PC-9 (cell line): ENCODE measurements at regions not wholly inside any gene's neighbourhood (a gene's known extent, or its start where the extent isn't known, plus 50 kb on each side); places are given as distances from the start of the nearest gene placed in this dataset.
A peak's percentile ranks its signal among the peaks of the same experiment; 100 is the strongest.

Source experiments
- BruUV-seq: library from RNA; stranded (reverse); fragments of 400-500 nt; replicated peaks from 2 replicates; lab custom pipeline; 2021; lab: Mats Ljungman, UMichigan
- CTCF ChIA-PET: fragments of 300-600 bp; sonication (Branson Sonifier 250); formaldehyde crosslinking; loops from one replicate; lab custom pipeline; 2022; ENCODE audit warnings: antibody characterized with exemption; lab: Charles Lee
- POLR2A ChIA-PET: fragments of 300-600 bp; sonication (Branson Sonifier 250); formaldehyde crosslinking; loops from one replicate; lab custom pipeline; 2022; ENCODE audit warnings: antibody characterized with exemption; ENCODE audit not compliant: unreplicated experiment; lab: Charles Lee
- DNase-seq, 2 experiments: peaks; one replicate each; pipeline versions ENCODE4 v3.0.0 to v3.0.0-alpha.2; 2015 to 2022; ENCODE audit warnings: mixed read lengths in 1 of 2
- H2AFZ ChIP-seq: fragments of 200-600 bp; sonication (generic); 2 replicates; pipeline ENCODE4 v1.8.1; 2017; ENCODE audit warnings: antibody characterized with exemption
- H3F3A ChIP-seq: fragments of 200-600 bp; sonication (generic); 2 replicates; pipeline ENCODE4 v1.8.1; 2017; ENCODE audit warnings: antibody characterized with exemption, mild to moderate bottlenecking, low read depth; ENCODE audit not compliant: insufficient read depth
- H3K27ac ChIP-seq: fragments of 200-600 bp; sonication (generic); 2 replicates; pipeline ENCODE4 v1.6.1; 2016; ENCODE audit warnings: mixed run types
- H3K27me3 ChIP-seq: fragments of 200-600 bp; sonication (generic); 2 replicates; pipeline ENCODE4 v1.6.1; 2016; ENCODE audit warnings: low read depth, mixed run types; ENCODE audit not compliant: insufficient read depth
- H3K36me3 ChIP-seq: fragments of 200-600 bp; sonication (generic); 2 replicates; pipeline ENCODE4 v1.6.1; 2016; ENCODE audit warnings: low read depth, mixed run types
- H3K4me1 ChIP-seq: fragments of 200-600 bp; sonication (generic); replicated peaks from 2 replicates; pipeline ENCODE4 v1.6.1; 2016; ENCODE audit warnings: mixed run types; ENCODE audit not compliant: insufficient read depth
- H3K4me2 ChIP-seq: fragments of 200-600 bp; sonication (generic); 2 replicates; pipeline ENCODE4 v1.6.1; 2017; ENCODE audit warnings: mixed run types
- H3K4me3 ChIP-seq: fragments of 200-600 bp; sonication (generic); 2 replicates; pipeline ENCODE4 v1.6.1; 2016; ENCODE audit warnings: mixed run types
- H3K79me2 ChIP-seq: fragments of 200-600 bp; sonication (generic); 2 replicates; pipeline ENCODE4 v1.6.1; 2017; ENCODE audit warnings: low read depth, mixed run types
- H3K9me2 ChIP-seq: fragments of 200-600 bp; sonication (generic); 2 replicates; pipeline ENCODE4 v1.8.1; 2017; ENCODE audit warnings: mild to moderate bottlenecking; ENCODE audit not compliant: insufficient read depth
- H3K9me3 ChIP-seq: fragments of 200-600 bp; sonication (generic); 2 replicates; pipeline ENCODE4 v1.8.1; 2016; ENCODE audit warnings: low read depth; ENCODE audit not compliant: insufficient read depth
- H4K20me1 ChIP-seq: fragments of 200-600 bp; sonication (generic); 2 replicates; pipeline ENCODE4 v1.8.1; 2017; ENCODE audit not compliant: insufficient read depth
- EZH2 ChIP-seq: fragments of 200-600 bp; sonication (generic); IDR thresholded peaks from 2 replicates; pipeline ENCODE4 v1.8.0; 2017; ENCODE audit warnings: antibody characterized with exemption, low read depth
- intact Hi-C: fragments of 100-400 bp; cut with micrococcal nuclease; formaldehyde crosslinking; loops from one replicate; pipeline ENCODE4 v1.10.0; 2022; ENCODE audit not compliant: unreplicated experiment
- TF ChIP-seq, protein P1 (sequence below): fragments of 200-600 bp; sonication (generic); conservative IDR thresholded peaks from 2 replicates; pipeline ENCODE4 v1.6.1; 2017; ENCODE audit warnings: mixed run types, antibody characterized with exemption, mild to moderate bottlenecking, moderate library complexity

DNA sequence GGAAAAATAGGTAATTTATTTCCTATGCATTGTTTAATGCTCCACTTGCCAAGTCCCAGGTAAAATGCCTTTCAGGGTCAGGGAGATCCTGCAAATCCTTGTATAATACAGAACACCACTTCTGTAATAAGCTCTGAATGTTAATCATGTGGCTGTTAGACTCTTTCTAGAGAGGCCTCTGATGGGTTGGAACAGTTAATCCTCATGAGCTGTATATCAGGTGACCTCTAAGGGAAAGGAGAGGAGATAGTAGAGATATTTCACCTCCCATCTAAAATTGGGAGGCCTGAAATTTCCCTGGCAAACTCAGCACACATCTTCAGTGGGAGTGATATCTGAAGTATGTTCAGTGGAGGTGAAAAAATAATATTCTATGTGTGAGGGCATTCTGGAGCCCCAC, 210.6 kb upstream of the WDFY3 start:
- Histone ChIP-seq H4K20me1 (no peaks in the 10 kb centered on the region), H3K36me3 (no peaks in the 10 kb centered on the region), H3K9me3 (no peaks in the 10 kb centered on the region), H3K4me3 (no peak overlapping the region), H3K4me1 (no peaks in the 10 kb centered on the region), H3K79me2 (no peaks in the 10 kb centered on the region), H3K27ac (no peak overlapping the region), H3F3A (no peaks in the 10 kb centered on the region), H3K9me2 (no peaks in the 10 kb centered on the region), H3K4me2 (no peak overlapping the region), H2AFZ (no peak overlapping the region), H3K27me3 (no peaks in the 10 kb centered on the region)
- intact Hi-C loops = no loop called here
- ChIA-PET CTCF (no interaction called here), POLR2A (no interaction called here)
- TF ChIP-seq EZH2 = no peak
- TF ChIP-seq, protein P1, sequence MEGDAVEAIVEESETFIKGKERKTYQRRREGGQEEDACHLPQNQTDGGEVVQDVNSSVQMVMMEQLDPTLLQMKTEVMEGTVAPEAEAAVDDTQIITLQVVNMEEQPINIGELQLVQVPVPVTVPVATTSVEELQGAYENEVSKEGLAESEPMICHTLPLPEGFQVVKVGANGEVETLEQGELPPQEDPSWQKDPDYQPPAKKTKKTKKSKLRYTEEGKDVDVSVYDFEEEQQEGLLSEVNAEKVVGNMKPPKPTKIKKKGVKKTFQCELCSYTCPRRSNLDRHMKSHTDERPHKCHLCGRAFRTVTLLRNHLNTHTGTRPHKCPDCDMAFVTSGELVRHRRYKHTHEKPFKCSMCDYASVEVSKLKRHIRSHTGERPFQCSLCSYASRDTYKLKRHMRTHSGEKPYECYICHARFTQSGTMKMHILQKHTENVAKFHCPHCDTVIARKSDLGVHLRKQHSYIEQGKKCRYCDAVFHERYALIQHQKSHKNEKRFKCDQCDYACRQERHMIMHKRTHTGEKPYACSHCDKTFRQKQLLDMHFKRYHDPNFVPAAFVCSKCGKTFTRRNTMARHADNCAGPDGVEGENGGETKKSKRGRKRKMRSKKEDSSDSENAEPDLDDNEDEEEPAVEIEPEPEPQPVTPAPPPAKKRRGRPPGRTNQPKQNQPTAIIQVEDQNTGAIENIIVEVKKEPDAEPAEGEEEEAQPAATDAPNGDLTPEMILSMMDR = no peak
- BruUV-seq = no TSS peak
- DNase-seq = no peak

DNA sequence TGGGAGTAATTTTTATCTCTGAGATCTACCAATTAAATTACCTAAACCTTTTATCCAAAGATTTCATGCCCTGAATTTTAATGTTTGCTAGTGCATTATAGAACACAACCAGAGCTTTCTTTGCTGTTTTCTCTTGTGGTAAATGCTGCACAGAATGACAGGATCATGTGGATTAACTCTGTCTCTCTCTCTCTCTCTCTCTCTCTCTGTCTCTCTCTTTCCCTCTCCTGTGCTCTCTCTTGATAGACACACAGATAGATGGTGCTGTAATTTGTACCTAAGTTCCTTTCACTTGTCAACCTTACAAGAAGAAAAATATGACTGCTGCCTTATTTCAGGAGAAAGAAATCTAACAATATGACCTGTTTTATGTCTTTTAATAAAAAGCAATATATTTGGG, 211.2 kb upstream of the WDFY3 start:
- Histone ChIP-seq H3K4me1 (no peaks in the 10 kb centered on the region), H3K27me3 (no peaks in the 10 kb centered on the region), H3K4me3 (no peak overlapping the region), H3F3A (no peaks in the 10 kb centered on the region), H4K20me1 (no peaks in the 10 kb centered on the region), H3K4me2 (no peak overlapping the region), H3K79me2 (no peaks in the 10 kb centered on the region), H3K9me2 (no peaks in the 10 kb centered on the region), H3K36me3 (no peaks in the 10 kb centered on the region), H3K27ac (no peak overlapping the region), H2AFZ (no peak overlapping the region), H3K9me3 (no peaks in the 10 kb centered on the region)
- ChIA-PET POLR2A (no interaction called here), CTCF (no interaction called here)
- no TSS peak for BruUV-seq
- no peak for DNase-seq
- no peak for TF ChIP-seq EZH2
- TF ChIP-seq, protein P1 = no peak
- intact Hi-C loops = no loop called here

DNA sequence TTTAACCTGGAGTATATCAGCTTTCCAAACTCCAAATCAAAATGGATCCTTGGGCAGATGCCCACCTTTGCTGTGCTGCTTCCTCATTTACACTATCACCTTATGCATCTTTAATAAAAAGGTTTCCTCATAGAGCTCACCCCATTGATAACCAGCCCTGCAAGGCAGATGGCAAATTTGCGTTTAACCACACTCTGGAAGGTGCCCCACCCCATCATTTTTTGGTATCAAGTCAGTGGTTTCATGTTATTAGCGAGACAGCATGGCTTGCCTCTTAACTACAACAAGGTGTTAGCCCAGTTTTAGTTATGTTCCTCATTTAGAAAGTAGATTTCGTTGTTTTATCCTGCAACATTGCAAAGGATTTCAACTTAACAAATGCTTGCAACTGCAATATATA, 214.0 kb upstream of the WDFY3 start:
- H2AFZ ChIP-seq = peak overlapping the region; percentile 55; the same call in 1 of the 2 replicates
- ChIA-PET CTCF (no interaction called here), POLR2A (no interaction called here)
- H3K9me3 ChIP-seq = no peaks in the 10 kb centered on the region
- intact Hi-C loops = no loop called here
- no peaks in the 10 kb centered on the region for H3F3A ChIP-seq
- H3K4me2 ChIP-seq = no peak overlapping the region
- H3K27me3 ChIP-seq = no peaks in the 10 kb centered on the region
- no peaks in the 10 kb centered on the region for H3K36me3 ChIP-seq
- no TSS peak for BruUV-seq
- TF ChIP-seq, protein P1 = no peak
- TF ChIP-seq EZH2 = no peak
- DNase-seq = no peak
- H3K27ac ChIP-seq = no peak overlapping the region
- no peaks in the 10 kb centered on the region for H4K20me1 ChIP-seq
- H3K4me3 ChIP-seq = no peak overlapping the region
- H3K4me1 ChIP-seq = no peaks in the 10 kb centered on the region
- no peaks in the 10 kb centered on the region for H3K9me2 ChIP-seq
- H3K79me2 ChIP-seq = no peaks in the 10 kb centered on the region
